ENCODE measurements at regions not wholly inside any gene's neighbourhood (a gene's known extent, or its start where the extent isn't known, plus 50 kb on each side); places are given as distances from the start of the nearest gene placed in this dataset.

DNA sequence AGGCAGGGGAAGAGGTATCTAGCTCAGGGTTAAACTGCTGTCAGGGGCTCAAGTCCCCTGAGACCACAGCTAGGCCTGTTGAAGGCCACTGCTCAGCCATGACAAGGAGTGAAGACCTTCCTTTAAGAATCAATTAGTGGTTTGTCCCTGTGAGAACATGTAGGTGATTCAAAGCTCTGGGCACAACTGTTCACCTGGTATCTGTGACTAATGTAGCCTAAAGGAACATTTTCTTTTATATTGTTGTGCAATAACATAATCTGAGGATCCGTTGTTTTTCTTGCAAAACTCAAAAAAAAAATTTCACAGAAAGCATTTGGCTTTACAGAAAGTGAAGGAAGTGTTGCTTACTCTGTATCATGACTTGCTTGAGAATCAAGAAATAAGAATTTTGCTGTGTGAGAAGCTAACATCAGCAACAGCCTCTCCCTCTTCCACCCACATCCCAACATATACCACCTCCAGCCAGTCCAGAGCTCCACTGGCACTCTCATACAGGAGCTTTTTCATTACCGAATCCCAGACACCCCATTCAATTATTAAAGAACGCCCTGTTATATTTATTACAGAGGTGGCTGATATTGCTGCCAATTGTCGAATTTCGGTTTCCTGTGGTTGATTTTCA, 807.0 kb downstream of the TLE4 start:
- TF ChIP-seq, protein P1, sequence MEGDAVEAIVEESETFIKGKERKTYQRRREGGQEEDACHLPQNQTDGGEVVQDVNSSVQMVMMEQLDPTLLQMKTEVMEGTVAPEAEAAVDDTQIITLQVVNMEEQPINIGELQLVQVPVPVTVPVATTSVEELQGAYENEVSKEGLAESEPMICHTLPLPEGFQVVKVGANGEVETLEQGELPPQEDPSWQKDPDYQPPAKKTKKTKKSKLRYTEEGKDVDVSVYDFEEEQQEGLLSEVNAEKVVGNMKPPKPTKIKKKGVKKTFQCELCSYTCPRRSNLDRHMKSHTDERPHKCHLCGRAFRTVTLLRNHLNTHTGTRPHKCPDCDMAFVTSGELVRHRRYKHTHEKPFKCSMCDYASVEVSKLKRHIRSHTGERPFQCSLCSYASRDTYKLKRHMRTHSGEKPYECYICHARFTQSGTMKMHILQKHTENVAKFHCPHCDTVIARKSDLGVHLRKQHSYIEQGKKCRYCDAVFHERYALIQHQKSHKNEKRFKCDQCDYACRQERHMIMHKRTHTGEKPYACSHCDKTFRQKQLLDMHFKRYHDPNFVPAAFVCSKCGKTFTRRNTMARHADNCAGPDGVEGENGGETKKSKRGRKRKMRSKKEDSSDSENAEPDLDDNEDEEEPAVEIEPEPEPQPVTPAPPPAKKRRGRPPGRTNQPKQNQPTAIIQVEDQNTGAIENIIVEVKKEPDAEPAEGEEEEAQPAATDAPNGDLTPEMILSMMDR (IDR thresholded peaks at IDR 0.05), result no peak
- TF ChIP-seq POLR2A (IDR thresholded peaks at IDR 0.05), result no peak

All from transverse colon (tissue), 3 donors.